ENCODE measurements at regions not wholly inside any gene's neighbourhood (a gene's known extent, or its start where the extent isn't known, plus 50 kb on each side); places are given as distances from the start of the nearest gene placed in this dataset.

- no peak for DNase-seq
Measured at GRCh38 chr16:11476676-11477075, 110.0 kb downstream of the LITAF start.

- no peak for DNase-seq
Measured at GRCh38 chr16:11478431-11479119, 108.1 kb downstream of the LITAF start.

GRCh38 chr16:11479916-11480315, 106.8 kb downstream of the LITAF start:
- no peak for DNase-seq

- no peak for DNase-seq
Measured at GRCh38 chr16:11480634-11481033, 106.1 kb downstream of the LITAF start.

DNA sequence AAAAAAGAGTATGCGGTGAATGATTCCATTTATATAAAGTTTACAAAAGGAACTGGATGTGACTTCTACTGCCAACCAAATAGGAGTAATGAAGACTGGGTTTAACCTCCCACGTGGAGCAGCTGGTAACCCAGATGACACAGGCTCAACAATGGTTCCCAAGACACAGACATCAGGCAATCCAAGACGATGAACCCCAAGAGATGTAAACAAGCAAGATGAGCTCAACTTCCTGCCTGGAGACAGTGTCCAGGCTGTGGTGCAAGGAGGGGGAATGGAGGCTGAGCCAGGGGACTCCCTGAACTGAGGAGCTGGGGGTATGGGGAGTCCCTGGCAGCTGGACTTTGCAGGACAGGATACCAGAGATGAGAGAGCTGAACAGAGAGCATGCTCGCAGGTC, 104.7 kb downstream of the LITAF start:
- no peak for DNase-seq

DNA sequence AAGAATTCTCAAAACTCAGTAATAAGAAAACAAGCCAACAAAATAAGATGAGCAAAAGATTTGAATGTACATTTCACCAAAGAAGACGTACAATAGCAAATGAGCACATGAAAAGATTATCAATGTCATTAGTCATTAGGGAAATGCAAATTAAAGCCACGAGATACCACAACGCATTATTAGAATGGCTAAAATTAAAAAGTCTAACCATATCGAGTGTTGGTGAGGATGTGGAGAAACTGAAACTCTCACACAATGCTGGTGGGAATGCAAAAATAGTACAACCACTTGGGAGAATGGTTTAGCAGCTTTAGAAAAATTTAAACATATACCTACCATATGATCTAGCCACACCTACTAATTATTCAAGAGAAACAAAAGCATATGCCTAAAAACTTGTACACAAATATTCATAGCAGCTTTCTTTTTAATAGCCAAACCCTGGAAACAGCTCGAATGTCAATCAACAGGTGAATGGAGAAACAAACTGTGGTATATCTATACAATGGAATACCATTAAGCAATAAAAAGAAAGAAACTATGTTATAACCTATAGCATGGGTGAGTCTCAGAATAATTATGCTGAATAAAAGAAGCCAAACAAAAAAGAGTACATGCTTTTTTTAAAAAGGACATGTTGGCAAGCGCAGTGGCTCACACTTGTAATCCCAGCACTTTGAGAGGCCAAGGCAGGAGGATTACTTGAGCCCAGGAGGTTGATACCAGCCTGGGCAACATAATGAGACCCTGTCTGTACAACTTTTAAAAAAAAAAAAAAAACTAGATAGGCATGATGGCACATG, 103.6 kb downstream of the LITAF start:
- DNase-seq = no peak

GRCh38 chr16:11484691-11485258, 101.9 kb downstream of the LITAF start:
- no peak for DNase-seq

DNA sequence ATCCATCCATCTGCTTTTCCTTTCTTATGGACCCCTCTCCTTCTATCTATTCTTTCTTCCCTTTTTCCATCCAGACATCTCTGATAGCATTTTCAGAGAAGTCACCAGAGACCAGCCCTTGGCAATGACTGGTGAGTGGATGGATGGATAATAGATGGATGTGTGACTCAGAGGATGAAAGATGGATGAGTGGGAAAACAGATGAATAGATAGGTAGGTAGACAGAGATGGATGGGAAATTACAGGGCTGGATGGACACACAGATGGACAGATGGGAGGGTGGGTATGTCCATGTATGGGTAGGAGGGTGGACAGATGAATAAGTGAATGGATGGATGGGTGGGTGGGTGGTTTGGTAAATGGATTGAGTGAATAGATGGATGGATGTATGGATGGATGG, 101.0 kb downstream of the LITAF start:
- no peak for DNase-seq

GRCh38 chr16:11487289-11487688, 99.4 kb downstream of the LITAF start:
- no peak for DNase-seq

- no peak for DNase-seq
Measured at GRCh38 chr16:11488304-11488703, 98.4 kb downstream of the LITAF start.

DNA sequence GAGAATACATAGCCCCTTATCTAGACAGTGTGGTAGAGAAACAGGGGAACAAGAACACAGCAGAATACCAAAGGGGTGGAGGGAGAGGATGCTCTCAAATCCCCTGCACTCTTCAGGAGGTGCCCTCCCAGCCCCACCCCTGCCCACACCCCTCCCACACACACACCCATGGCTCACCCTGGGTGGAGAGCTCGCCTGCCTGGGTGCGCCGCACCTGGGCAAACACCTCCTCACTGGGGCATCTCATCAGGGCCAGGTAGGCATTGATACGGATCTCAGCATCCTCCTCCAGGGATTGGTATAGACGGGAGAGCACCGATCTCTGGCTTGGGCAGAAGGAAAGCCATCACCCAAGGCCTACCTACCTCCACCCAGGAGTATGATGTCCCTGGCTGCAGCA, 95.2 kb downstream of the LITAF start:
- no peak for DNase-seq

GRCh38 chr16:11492808-11493530, 93.8 kb downstream of the LITAF start:
- DNase-seq = no peak

GRCh38 chr16:11493531-11493929, 93.2 kb downstream of the LITAF start:
- no peak for DNase-seq

DNA sequence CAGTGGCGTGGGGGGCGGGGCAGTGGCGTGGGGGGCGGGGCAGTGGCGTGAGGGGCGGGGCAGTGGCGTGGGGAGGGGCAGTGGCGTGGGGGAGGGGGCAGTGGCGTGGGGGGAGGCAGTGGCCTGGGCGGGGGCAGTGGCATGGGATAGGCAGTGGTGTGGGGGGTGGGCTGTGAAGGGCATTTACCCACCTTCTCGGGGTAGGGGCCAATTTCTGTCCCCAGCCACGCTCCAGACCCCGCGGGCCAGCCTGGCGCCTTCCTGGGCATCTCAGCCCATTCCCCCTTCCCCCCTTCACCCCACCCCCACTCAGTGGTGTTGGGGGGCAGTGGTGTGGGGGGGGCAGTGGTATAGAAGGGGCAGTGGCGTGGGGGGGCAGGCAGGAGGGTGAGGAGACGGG, 92.7 kb downstream of the LITAF start:
- DNase-seq = no peak

DNA sequence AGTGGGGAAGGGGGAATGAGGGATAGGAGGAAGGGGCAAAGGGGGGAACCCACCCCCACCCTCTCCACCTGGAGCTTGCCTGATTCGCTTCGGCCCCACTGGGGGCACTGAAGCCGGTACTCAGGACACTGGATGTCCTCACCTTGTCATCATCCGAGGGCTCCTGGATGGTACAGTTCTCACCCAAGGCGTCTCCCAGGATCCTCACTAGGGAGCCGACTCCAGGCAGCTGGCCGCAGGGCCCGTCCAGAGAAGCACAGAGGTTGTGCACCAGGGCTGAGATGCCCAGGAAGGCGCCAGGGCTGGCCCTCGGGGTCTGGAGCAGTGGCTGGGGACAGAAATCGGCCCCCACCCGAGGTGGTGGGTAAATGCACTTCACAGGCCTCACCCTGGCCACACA, 92.3 kb downstream of the LITAF start:
- no peak for DNase-seq

DNA sequence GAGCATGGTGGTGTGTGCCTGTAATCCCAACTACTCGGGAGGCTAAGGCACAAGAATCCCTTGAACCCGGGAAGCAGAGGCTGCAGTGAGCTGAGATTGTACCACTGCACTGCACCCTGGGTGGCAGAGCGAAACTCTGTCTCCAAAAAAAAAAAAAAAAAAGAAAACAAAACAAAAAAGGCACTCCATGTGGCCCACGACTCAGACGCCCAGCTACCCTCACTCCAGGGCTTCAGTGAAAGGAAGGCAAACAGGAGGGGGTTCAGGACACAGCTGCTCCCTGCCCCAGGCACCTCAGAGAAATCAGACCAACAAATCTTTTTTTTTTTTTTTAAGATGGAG, 91.7 kb downstream of the LITAF start:
- DNase-seq = no peak
